ENCODE measurements at regions not wholly inside any gene's neighbourhood (a gene's known extent, or its start where the extent isn't known, plus 50 kb on each side); places are given as distances from the start of the nearest gene placed in this dataset.

- H3K4me3 ChIP-seq (ENCODE audit: low read length in 2 of 2), result no peak overlapping the region
- H3K36me3 ChIP-seq (ENCODE audit: control insufficient read depth in 2 of 2, insufficient read depth in 2 of 2, low read length in 1 of 2), result no peaks in the 10 kb centered on the region
- peaks cover 10 to 40% of the 10 kb centered on the region in 2 donors for H3K27me3 ChIP-seq (ENCODE audit: control insufficient read depth in 2 of 2, insufficient read depth in 1 of 2, low read length in 1 of 2)
- peaks cover 23 to 72% of the 10 kb centered on the region in 2 donors for H3K4me1 ChIP-seq (ENCODE audit: control insufficient read depth in 2 of 2, insufficient read depth in 2 of 2, low read length in 2 of 2)
- WGBS, result 92% methylated on average over 13 of the region's 13 CpGs
- no peaks in the 10 kb centered on the region for H3K9me3 ChIP-seq (ENCODE audit: control insufficient read depth in 2 of 2, insufficient read depth in 1 of 2, low read length in 1 of 2)
- H3K27ac ChIP-seq (ENCODE audit: low read depth in 1 of 2, low read length in 1 of 2), result no peak overlapping the region
- no peak for DNase-seq (ENCODE audit: low read depth in 6 of 9, low spot score in 9 of 9)
Measured at GRCh38 chr15:70493787-70494516, 269.4 kb downstream of the UACA start.

- DNase-seq (ENCODE audit: low read depth in 6 of 9, low spot score in 9 of 9), result peak in 1 of 9 donors; percentile 44
- Histone ChIP-seq H3K4me3 (ENCODE audit: low read length in 2 of 2) (no peak overlapping the region), H3K27ac (ENCODE audit: low read depth in 1 of 2, low read length in 1 of 2) (no peak overlapping the region), H3K27me3 (ENCODE audit: control insufficient read depth in 2 of 2, insufficient read depth in 1 of 2, low read length in 1 of 2) (peaks cover 10 to 40% of the 10 kb centered on the region in 2 donors), H3K4me1 (ENCODE audit: control insufficient read depth in 2 of 2, insufficient read depth in 2 of 2, low read length in 2 of 2) (peaks cover 23 to 76% of the 10 kb centered on the region in 2 donors), H3K9me3 (ENCODE audit: control insufficient read depth in 2 of 2, insufficient read depth in 1 of 2, low read length in 1 of 2) (no peaks in the 10 kb centered on the region), H3K36me3 (ENCODE audit: control insufficient read depth in 2 of 2, insufficient read depth in 2 of 2, low read length in 1 of 2) (no peaks in the 10 kb centered on the region)
- WGBS, result 100% methylated on average over 1 of the region's 1 CpG
Measured at GRCh38 chr15:70493376-70493775, 270.0 kb downstream of the UACA start.

- Histone ChIP-seq H3K27me3 (ENCODE audit: control insufficient read depth in 2 of 2, insufficient read depth in 1 of 2, low read length in 1 of 2) (peaks cover 10 to 35% of the 10 kb centered on the region in 2 donors), H3K27ac (ENCODE audit: low read depth in 1 of 2, low read length in 1 of 2) (peak overlapping the region in 1 of 2 donors; percentile 61), H3K4me3 (ENCODE audit: low read length in 2 of 2) (peak overlapping the region in 1 of 2 donors; percentile 13), H3K36me3 (ENCODE audit: control insufficient read depth in 2 of 2, insufficient read depth in 2 of 2, low read length in 1 of 2) (no peaks in the 10 kb centered on the region), H3K4me1 (ENCODE audit: control insufficient read depth in 2 of 2, insufficient read depth in 2 of 2, low read length in 2 of 2) (peaks cover 23 to 77% of the 10 kb centered on the region in 2 donors), H3K9me3 (ENCODE audit: control insufficient read depth in 2 of 2, insufficient read depth in 1 of 2, low read length in 1 of 2) (peaks cover 0 to 1% of the 10 kb centered on the region in 2 donors)
- DNase-seq (ENCODE audit: low read depth in 6 of 9, low spot score in 9 of 9), result peak; percentile 71 to 96 (median 82)
- WGBS, result 6% methylated on average over 20 of the region's 20 CpGs
Measured at GRCh38 chr15:70492240-70493177, 270.8 kb downstream of the UACA start.

GRCh38 chr15:70491641-70492040 lies 271.7 kb downstream of the UACA start:
- Histone ChIP-seq H3K9me3 (ENCODE audit: control insufficient read depth in 2 of 2, insufficient read depth in 1 of 2, low read length in 1 of 2) (peaks cover 0 to 1% of the 10 kb centered on the region in 2 donors), H3K4me1 (ENCODE audit: control insufficient read depth in 2 of 2, insufficient read depth in 2 of 2, low read length in 2 of 2) (peaks cover 23 to 86% of the 10 kb centered on the region in 2 donors), H3K4me3 (ENCODE audit: low read length in 2 of 2) (peak overlapping the region in 1 of 2 donors; percentile 13), H3K36me3 (ENCODE audit: control insufficient read depth in 2 of 2, insufficient read depth in 2 of 2, low read length in 1 of 2) (no peaks in the 10 kb centered on the region), H3K27me3 (ENCODE audit: control insufficient read depth in 2 of 2, insufficient read depth in 1 of 2, low read length in 1 of 2) (peaks cover 10 to 38% of the 10 kb centered on the region in 2 donors), H3K27ac (ENCODE audit: low read depth in 1 of 2, low read length in 1 of 2) (peak overlapping the region in 1 of 2 donors; percentile 59)
- no peak for DNase-seq (ENCODE audit: low read depth in 6 of 9, low spot score in 9 of 9)
- WGBS, result 97% methylated on average over 6 of the region's 6 CpGs

- peaks cover 23 to 90% of the 10 kb centered on the region in 2 donors for H3K4me1 ChIP-seq (ENCODE audit: control insufficient read depth in 2 of 2, insufficient read depth in 2 of 2, low read length in 2 of 2)
- H3K27me3 ChIP-seq (ENCODE audit: control insufficient read depth in 2 of 2, insufficient read depth in 1 of 2, low read length in 1 of 2), result peaks cover 12 to 38% of the 10 kb centered on the region in 2 donors
- H3K36me3 ChIP-seq (ENCODE audit: control insufficient read depth in 2 of 2, insufficient read depth in 2 of 2, low read length in 1 of 2), result no peaks in the 10 kb centered on the region
- WGBS, result 6% methylated on average over 6 of the region's 6 CpGs
- peaks cover 0 to 1% of the 10 kb centered on the region in 2 donors for H3K9me3 ChIP-seq (ENCODE audit: control insufficient read depth in 2 of 2, insufficient read depth in 1 of 2, low read length in 1 of 2)
- DNase-seq (ENCODE audit: low read depth in 6 of 9, low spot score in 9 of 9), result peak in 4 of 9 donors; percentile 48 to 78 (median 54)
- H3K27ac ChIP-seq (ENCODE audit: low read depth in 1 of 2, low read length in 1 of 2), result peak overlapping the region; percentile 21 to 59
- peak overlapping the region in 1 of 2 donors; percentile 11 for H3K4me3 ChIP-seq (ENCODE audit: low read length in 2 of 2)
Measured at GRCh38 chr15:70491201-70491621, 272.1 kb downstream of the UACA start.

GRCh38 chr15:70490838-70491155 lies 272.6 kb downstream of the UACA start:
- no peak for DNase-seq (ENCODE audit: low read depth in 6 of 9, low spot score in 9 of 9)
- 79% methylated on average over 7 of the region's 7 CpGs for WGBS
- Histone ChIP-seq H3K36me3 (ENCODE audit: control insufficient read depth in 2 of 2, insufficient read depth in 2 of 2, low read length in 1 of 2) (no peaks in the 10 kb centered on the region), H3K27ac (ENCODE audit: low read depth in 1 of 2, low read length in 1 of 2) (no peak overlapping the region), H3K4me1 (ENCODE audit: control insufficient read depth in 2 of 2, insufficient read depth in 2 of 2, low read length in 2 of 2) (peaks cover 23 to 94% of the 10 kb centered on the region in 2 donors), H3K4me3 (ENCODE audit: low read length in 2 of 2) (no peak overlapping the region), H3K27me3 (ENCODE audit: control insufficient read depth in 2 of 2, insufficient read depth in 1 of 2, low read length in 1 of 2) (peaks cover 14 to 35% of the 10 kb centered on the region in 2 donors), H3K9me3 (ENCODE audit: control insufficient read depth in 2 of 2, insufficient read depth in 1 of 2, low read length in 1 of 2) (peaks cover 0 to 1% of the 10 kb centered on the region in 2 donors)

GRCh38 chr15:70490148-70490837 lies 273.1 kb downstream of the UACA start:
- no peak for DNase-seq (ENCODE audit: low read depth in 6 of 9, low spot score in 9 of 9)
- no peak overlapping the region for H3K27ac ChIP-seq (ENCODE audit: low read depth in 1 of 2, low read length in 1 of 2)

GRCh38 chr15:70488941-70489848 lies 274.2 kb downstream of the UACA start:
- Histone ChIP-seq H3K9me3 (ENCODE audit: control insufficient read depth in 2 of 2, insufficient read depth in 1 of 2, low read length in 1 of 2) (peaks cover 0 to 1% of the 10 kb centered on the region in 2 donors), H3K4me3 (ENCODE audit: low read length in 2 of 2) (no peak overlapping the region), H3K27ac (ENCODE audit: low read depth in 1 of 2, low read length in 1 of 2) (no peak overlapping the region), H3K4me1 (ENCODE audit: control insufficient read depth in 2 of 2, insufficient read depth in 2 of 2, low read length in 2 of 2) (peaks cover 23 to 80% of the 10 kb centered on the region in 2 donors), H3K36me3 (ENCODE audit: control insufficient read depth in 2 of 2, insufficient read depth in 2 of 2, low read length in 1 of 2) (no peaks in the 10 kb centered on the region), H3K27me3 (ENCODE audit: control insufficient read depth in 2 of 2, insufficient read depth in 1 of 2, low read length in 1 of 2) (peaks cover 11 to 29% of the 10 kb centered on the region in 2 donors)
- WGBS, result 88% methylated on average over 15 of the region's 15 CpGs
- no peak for DNase-seq (ENCODE audit: low read depth in 6 of 9, low spot score in 9 of 9)

More at GRCh38 chr15:70490148-70490837, 273.1 kb downstream of the UACA start:
- no peaks in the 10 kb centered on the region for H3K36me3 ChIP-seq (ENCODE audit: control insufficient read depth in 2 of 2, insufficient read depth in 2 of 2, low read length in 1 of 2)
- peaks cover 15 to 32% of the 10 kb centered on the region in 2 donors for H3K27me3 ChIP-seq (ENCODE audit: control insufficient read depth in 2 of 2, insufficient read depth in 1 of 2, low read length in 1 of 2)
- H3K4me3 ChIP-seq (ENCODE audit: low read length in 2 of 2), result no peak overlapping the region
- WGBS, result 90% methylated on average over 11 of the region's 11 CpGs
- H3K4me1 ChIP-seq (ENCODE audit: control insufficient read depth in 2 of 2, insufficient read depth in 2 of 2, low read length in 2 of 2), result peaks cover 23 to 91% of the 10 kb centered on the region in 2 donors
- H3K9me3 ChIP-seq (ENCODE audit: control insufficient read depth in 2 of 2, insufficient read depth in 1 of 2, low read length in 1 of 2), result peaks cover 0 to 1% of the 10 kb centered on the region in 2 donors

All from thymus (tissue), 11 donors.